ENCODE measurements at regions not wholly inside any gene's neighbourhood (a gene's known extent, or its start where the extent isn't known, plus 50 kb on each side); places are given as distances from the start of the nearest gene placed in this dataset.

GRCh38 chr10:10658172-10658785 is 359.4 kb upstream of the CELF2 start:
- H3K4me3 ChIP-seq (replicated peaks; ENCODE audit: insufficient read depth, low read length), result no peak overlapping the region
- TF ChIP-seq GABPA (IDR thresholded peaks at IDR 0.05; ENCODE audit: low read depth) (no peak), CTCF (IDR thresholded peaks at IDR 0.05; ENCODE audit: insufficient read depth, low read length) (no peak), POLR2AphosphoS5 (IDR thresholded peaks at IDR 0.05; ENCODE audit: low read depth) (no peak), SPI1 (IDR thresholded peaks at IDR 0.05; ENCODE audit: borderline replicate concordance, low read depth) (no peak), REST (IDR thresholded peaks at IDR 0.05; ENCODE audit: insufficient replicate concordance, low read depth) (no peak)
- H3K27me3 ChIP-seq (ENCODE audit: insufficient read depth, poor library complexity, severe bottlenecking), result no peaks in the 10 kb centered on the region
- no peak overlapping the region for H3K27ac ChIP-seq (replicated peaks)
- DNase-seq (ENCODE audit: low read depth in 1 of 2, low spot score in 1 of 2), result peak in 1 of 2 experiments; percentile 15

- DNase-seq (ENCODE audit: low read depth in 1 of 2, low spot score in 1 of 2), result no peak
- TF ChIP-seq CTCF (IDR thresholded peaks at IDR 0.05; ENCODE audit: insufficient read depth, low read length) (no peak), REST (IDR thresholded peaks at IDR 0.05; ENCODE audit: insufficient replicate concordance, low read depth) (no peak), POLR2AphosphoS5 (IDR thresholded peaks at IDR 0.05; ENCODE audit: low read depth) (no peak), SPI1 (IDR thresholded peaks at IDR 0.05; ENCODE audit: borderline replicate concordance, low read depth) (no peak)
- no peak overlapping the region for H3K27ac ChIP-seq (replicated peaks)
- H3K4me3 ChIP-seq (replicated peaks; ENCODE audit: insufficient read depth, low read length), result no peak overlapping the region
- no peaks in the 10 kb centered on the region for H3K27me3 ChIP-seq (ENCODE audit: insufficient read depth, poor library complexity, severe bottlenecking)
Measured at GRCh38 chr10:10660054-10660453, 357.6 kb upstream of the CELF2 start.

- no peak for DNase-seq (ENCODE audit: low read depth in 1 of 2, low spot score in 1 of 2)
- Histone ChIP-seq H3K27me3 (ENCODE audit: insufficient read depth, poor library complexity, severe bottlenecking) (no peaks in the 10 kb centered on the region), H3K4me3 (replicated peaks; ENCODE audit: insufficient read depth, low read length) (no peak overlapping the region), H3K27ac (replicated peaks) (no peak overlapping the region)
- TF ChIP-seq POLR2AphosphoS5 (IDR thresholded peaks at IDR 0.05; ENCODE audit: low read depth) (no peak), SPI1 (IDR thresholded peaks at IDR 0.05; ENCODE audit: borderline replicate concordance, low read depth) (no peak), REST (IDR thresholded peaks at IDR 0.05; ENCODE audit: insufficient replicate concordance, low read depth) (no peak), GABPA (IDR thresholded peaks at IDR 0.05; ENCODE audit: low read depth) (no peak), CTCF (IDR thresholded peaks at IDR 0.05; ENCODE audit: insufficient read depth, low read length) (no peak)
Measured at GRCh38 chr10:10661176-10661575, 356.5 kb upstream of the CELF2 start.

Measured in HL-60 (cell line).